H9 (cell line): ENCODE measurements at regions not wholly inside any gene's neighbourhood (a gene's known extent, or its start where the extent isn't known, plus 50 kb on each side); places are given as distances from the start of the nearest gene placed in this dataset.

Experiments
- DNase-seq: peaks from one replicate; pipeline ENCODE4 v3.0.0-alpha.2; 2017
- H2AFZ ChIP-seq: one replicate; pipeline ENCODE4 v1.6.1; 2013; ENCODE audit warnings: mild to moderate bottlenecking, low read length, control low read depth, moderate library complexity
- H2AK5ac ChIP-seq: 2 replicates; pipeline ENCODE4 v1.6.1; 2013; ENCODE audit warnings: low read length, control low read depth, mixed read lengths; ENCODE audit not compliant: insufficient read length
- H2BK120ac ChIP-seq: one replicate; pipeline ENCODE4 v1.6.1; 2013; ENCODE audit warnings: low read depth, mild to moderate bottlenecking, low read length, control low read depth, inconsistent platforms; ENCODE audit not compliant: poor library complexity, severe bottlenecking
- H2BK12ac ChIP-seq: 2 replicates; pipeline ENCODE4 v1.6.1; 2013; ENCODE audit warnings: low read length, control low read depth, mixed read lengths, low read depth; ENCODE audit not compliant: insufficient read length
- H2BK15ac ChIP-seq: 2 replicates; pipeline ENCODE4 v1.6.1; 2013; ENCODE audit warnings: low read depth, low read length, control low read depth
- H2BK20ac ChIP-seq: one replicate; pipeline ENCODE4 v1.6.1; 2013; ENCODE audit warnings: low read depth, mild to moderate bottlenecking, low read length, control low read depth, inconsistent platforms; ENCODE audit not compliant: poor library complexity, severe bottlenecking
- H2BK5ac ChIP-seq: 2 replicates; pipeline ENCODE4 v1.6.1; 2013; ENCODE audit warnings: low read length, control low read depth, mixed read lengths; ENCODE audit not compliant: insufficient read length
- H3K14ac ChIP-seq: 2 replicates; pipeline ENCODE4 v1.6.1; 2013; ENCODE audit warnings: low read length, control low read depth; ENCODE audit not compliant: insufficient read depth
- H3K18ac ChIP-seq: 2 replicates; pipeline ENCODE4 v1.6.1; 2013; ENCODE audit warnings: low read depth, mild to moderate bottlenecking, mixed read lengths, low read length, control low read depth; ENCODE audit not compliant: insufficient read length
- H3K23ac ChIP-seq: 2 replicates; pipeline ENCODE4 v1.6.1; 2013; ENCODE audit warnings: low read length, control low read depth, mixed read lengths, low read depth; ENCODE audit not compliant: insufficient read length
- H3K23me2 ChIP-seq: 2 replicates; pipeline ENCODE4 v1.6.1; 2013; ENCODE audit warnings: low read depth, mild to moderate bottlenecking, mixed read lengths, low read length, control low read depth; ENCODE audit not compliant: insufficient read length, poor library complexity, severe bottlenecking
- H3K27ac ChIP-seq: 2 replicates; pipeline ENCODE4 v1.5.1; 2013; ENCODE audit warnings: low read length, control low read depth, mixed read lengths, low read depth; ENCODE audit not compliant: insufficient read length
- H3K27me3 ChIP-seq: 2 replicates; pipeline ENCODE4 v1.6.1; 2013; ENCODE audit warnings: low read length, control low read depth, inconsistent platforms; ENCODE audit not compliant: insufficient read depth
- H3K4ac ChIP-seq: 2 replicates; pipeline ENCODE4 v1.6.1; 2013; ENCODE audit warnings: low read depth, mild to moderate bottlenecking, control low read depth, inconsistent platforms, low read length, moderate library complexity
- H3K4me1 ChIP-seq: 2 replicates; pipeline ENCODE4 v1.6.1; 2013; ENCODE audit warnings: low read length, control low read depth, inconsistent platforms; ENCODE audit not compliant: insufficient read depth
- H3K4me2 ChIP-seq: 2 replicates; pipeline ENCODE4 v1.6.1; 2013; ENCODE audit warnings: low read length, control low read depth, mixed read lengths; ENCODE audit not compliant: insufficient read length, insufficient read depth
- H3K56ac ChIP-seq: 2 replicates; pipeline ENCODE4 v1.6.1; 2013; ENCODE audit warnings: low read depth, mild to moderate bottlenecking, mixed read lengths, low read length, control low read depth; ENCODE audit not compliant: insufficient read length
- H3K79me1 ChIP-seq: 2 replicates; pipeline ENCODE4 v1.6.1; 2013; ENCODE audit warnings: low read depth, mild to moderate bottlenecking, moderate library complexity, low read length, control low read depth, inconsistent platforms; ENCODE audit not compliant: insufficient read depth, poor library complexity, severe bottlenecking
- H3K79me2 ChIP-seq: 2 replicates; pipeline ENCODE4 v1.6.1; 2013; ENCODE audit warnings: low read length, control low read depth, inconsistent platforms; ENCODE audit not compliant: insufficient read depth
- H3K9ac ChIP-seq: 2 replicates; pipeline ENCODE4 v1.6.1; 2013; ENCODE audit warnings: low read length, control low read depth, mixed read lengths; ENCODE audit not compliant: insufficient read length; ENCODE audit errors: extremely low read depth
- H3K9me3 ChIP-seq: one replicate; pipeline ENCODE4 v1.6.1; 2013; ENCODE audit warnings: low read depth, low read length, inconsistent platforms; ENCODE audit not compliant: control insufficient read depth
- H3T11ph ChIP-seq: one replicate; pipeline ENCODE4 v1.6.1; 2013; ENCODE audit warnings: mild to moderate bottlenecking, low read length, control low read depth, inconsistent platforms
- H4K20me1 ChIP-seq: one replicate; pipeline ENCODE4 v1.6.1; 2013; ENCODE audit not compliant: control insufficient read depth, insufficient read length, insufficient read depth
- H4K5ac ChIP-seq: 2 replicates; pipeline ENCODE4 v1.6.1; 2013; ENCODE audit warnings: low read depth, mild to moderate bottlenecking, mixed read lengths, low read length, control low read depth; ENCODE audit not compliant: insufficient read length
- H4K8ac ChIP-seq: replicated peaks from 2 replicates; pipeline ENCODE4 v1.6.1; 2013; ENCODE audit warnings: low read length, control low read depth, mixed read lengths, low read depth; ENCODE audit not compliant: insufficient read length
- H4K91ac ChIP-seq: 2 replicates; pipeline ENCODE4 v1.6.1; 2013; ENCODE audit warnings: low read depth, mild to moderate bottlenecking, moderate library complexity, mixed read lengths, low read length, control low read depth; ENCODE audit not compliant: insufficient read length
- H3K27ac Mint-ChIP-seq, 3 experiments: 2 replicates in 2 of 3; 3 replicates in 1 of 3; pipeline ENCODE4 v1.8.0; 2020 to 2021; ENCODE audit warnings: mixed read lengths in 3 of 3, mild to moderate bottlenecking in 1 of 3, moderate library complexity in 1 of 3
- H3K27me3 Mint-ChIP-seq: 2 replicates; pipeline ENCODE4 v1.8.0; 2021; ENCODE audit warnings: low read depth, mild to moderate bottlenecking, moderate library complexity, mixed read lengths
- H3K36me3 Mint-ChIP-seq, 3 experiments: 2 replicates in 2 of 3; 3 replicates in 1 of 3; pipeline ENCODE4 v1.8.0; 2020 to 2021; ENCODE audit warnings: low read depth in 3 of 3, mixed read lengths in 3 of 3; ENCODE audit not compliant: insufficient read depth in 1 of 3
- H3K4me1 Mint-ChIP-seq, 2 experiments: 2 replicates each; pipeline ENCODE4 v1.8.0; 2020; ENCODE audit warnings: mixed read lengths in 2 of 2
- H3K4me3 Mint-ChIP-seq, 2 experiments: 2 replicates in 1 of 2; 3 replicates in 1 of 2; pipeline ENCODE4 v1.8.0; 2020 to 2021; ENCODE audit warnings: mild to moderate bottlenecking in 2 of 2, mixed read lengths in 2 of 2, moderate library complexity in 1 of 2
- H3K9me3 Mint-ChIP-seq, 2 experiments: 2 replicates in 1 of 2; 3 replicates in 1 of 2; pipeline ENCODE4 v1.8.0; 2020; ENCODE audit warnings: mild to moderate bottlenecking in 2 of 2, mixed read lengths in 2 of 2, moderate library complexity in 1 of 2
- CTCF ChIP-seq: fragments of 200-600 bp; sonication (generic); conservative IDR thresholded peaks from 3 replicates; pipeline ENCODE4 v1.8.0; 2021; ENCODE audit warnings: antibody characterized with exemption, mild to moderate bottlenecking
- WGBS: extraction: QIAGEN DNeasy Blood & Tissue Kit; methylation state at CpG from one replicate; pipeline ENCODE4 v1.1.7; 2013; ENCODE audit warnings: missing lambda C conversion rate, low lambda C conversion rate, mixed read lengths; ENCODE audit not compliant: insufficient read length; ENCODE audit errors: extremely low coverage; 5-methylcytosine and 5-hydroxymethylcytosine counted together

- Mint-ChIP-seq H3K27ac (peak overlapping the region in 1 of 3 experiments; percentile 34; a peak in 1 of 7 replicates), H3K27me3 (no peaks in the 10 kb centered on the region), H3K4me3 (no peak overlapping the region), H3K4me1 (no peaks in the 10 kb centered on the region), H3K9me3 (no peaks in the 10 kb centered on the region), H3K36me3 (no peaks in the 10 kb centered on the region)
- Histone ChIP-seq H4K20me1 (no peaks in the 10 kb centered on the region), H2BK20ac (no peak overlapping the region), H2AK5ac (no peak overlapping the region), H3K9ac (no peak overlapping the region), H2BK5ac (no peak overlapping the region), H3K79me1 (no peaks in the 10 kb centered on the region), H3K4ac (no peak overlapping the region), H3K9me3 (no peaks in the 10 kb centered on the region), H3K56ac (no peak overlapping the region), H2BK120ac (no peak overlapping the region), H3K27me3 (no peaks in the 10 kb centered on the region), H4K91ac (no peak overlapping the region), H3T11ph (no peak overlapping the region), H3K18ac (no peak overlapping the region), H3K27ac (no peak overlapping the region), H3K23ac (no peak overlapping the region), H3K4me2 (no peak overlapping the region), H2BK15ac (no peak overlapping the region), H3K23me2 (no peaks in the 10 kb centered on the region), H3K14ac (no peak overlapping the region), H2BK12ac (no peak overlapping the region), H3K4me1 (no peaks in the 10 kb centered on the region; the same call in 1 of the 2 replicates), H4K8ac (no peak overlapping the region), H2AFZ (no peak overlapping the region), H3K79me2 (no peaks in the 10 kb centered on the region), H4K5ac (no peak overlapping the region)
- no peak for DNase-seq
- no peak for TF ChIP-seq CTCF
- no CpG with 5 or more reads among the region's 6 CpGs for WGBS
These were observed 451.0 kb downstream of the TTLL7 start for GRCh38 chr1:83547901-83548300.
